ENCODE measurements at regions not wholly inside any gene's neighbourhood (a gene's known extent, or its start where the extent isn't known, plus 50 kb on each side); places are given as distances from the start of the nearest gene placed in this dataset.

DNA sequence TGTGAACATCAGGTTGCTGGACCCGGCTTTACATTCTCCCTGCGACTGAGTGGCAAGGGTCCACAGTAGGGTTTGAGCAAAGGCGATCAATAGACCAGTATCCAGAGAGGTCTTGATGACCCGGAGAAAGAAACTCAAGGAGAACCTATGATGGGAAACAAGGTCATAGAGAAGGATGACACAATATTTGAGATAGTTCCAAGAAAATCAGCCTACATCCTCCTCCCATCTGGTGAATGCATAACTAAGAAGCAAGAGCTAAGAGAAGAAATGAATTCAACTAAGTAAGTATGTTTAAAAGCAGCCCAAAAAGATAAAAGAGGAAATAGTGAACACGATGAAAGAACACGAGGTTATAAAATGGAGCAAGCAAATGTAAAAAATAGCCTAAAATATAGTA lies 166.3 kb downstream of the CD8B2 start:
- no peak for TF ChIP-seq ZNF274 (IDR thresholded peaks at IDR 0.05; ENCODE audit: low read depth, low read length)
- no peak overlapping the region for H3K4me3 ChIP-seq (ENCODE audit: low read length)

- no peak for TF ChIP-seq ZNF274 (IDR thresholded peaks at IDR 0.05; ENCODE audit: low read depth, low read length)
- H3K4me3 ChIP-seq (ENCODE audit: low read length), result no peak overlapping the region
Observed at GRCh38 chr2:106658616-106659015, 171.5 kb downstream of the CD8B2 start.

- no peak for TF ChIP-seq ZNF274 (IDR thresholded peaks at IDR 0.05; ENCODE audit: low read depth, low read length)
- H3K4me3 ChIP-seq (ENCODE audit: low read length), result no peak overlapping the region
Observed at GRCh38 chr2:106664669-106665068, 177.5 kb downstream of the CD8B2 start.

- TF ChIP-seq ZNF274 (IDR thresholded peaks at IDR 0.05; ENCODE audit: low read depth, low read length), result no peak
- H3K4me3 ChIP-seq (ENCODE audit: low read length), result no peak overlapping the region
Observed at GRCh38 chr2:106667478-106668070, 180.4 kb downstream of the CD8B2 start.

- TF ChIP-seq ZNF274 (IDR thresholded peaks at IDR 0.05; ENCODE audit: low read depth, low read length), result no peak
- H3K4me3 ChIP-seq (ENCODE audit: low read length), result no peak overlapping the region
Observed at GRCh38 chr2:106685180-106685897, 198.2 kb downstream of the CD8B2 start.

GRCh38 chr2:106686814-106687213 lies 199.2 kb downstream of the ST6GAL2 start:
- no peak for TF ChIP-seq ZNF274 (IDR thresholded peaks at IDR 0.05; ENCODE audit: low read depth, low read length)
- no peak overlapping the region for H3K4me3 ChIP-seq (ENCODE audit: low read length)

- no peak for TF ChIP-seq ZNF274 (IDR thresholded peaks at IDR 0.05; ENCODE audit: low read depth, low read length)
- no peak overlapping the region for H3K4me3 ChIP-seq (ENCODE audit: low read length)
Observed at GRCh38 chr2:106694964-106695470, 190.9 kb downstream of the ST6GAL2 start.

DNA sequence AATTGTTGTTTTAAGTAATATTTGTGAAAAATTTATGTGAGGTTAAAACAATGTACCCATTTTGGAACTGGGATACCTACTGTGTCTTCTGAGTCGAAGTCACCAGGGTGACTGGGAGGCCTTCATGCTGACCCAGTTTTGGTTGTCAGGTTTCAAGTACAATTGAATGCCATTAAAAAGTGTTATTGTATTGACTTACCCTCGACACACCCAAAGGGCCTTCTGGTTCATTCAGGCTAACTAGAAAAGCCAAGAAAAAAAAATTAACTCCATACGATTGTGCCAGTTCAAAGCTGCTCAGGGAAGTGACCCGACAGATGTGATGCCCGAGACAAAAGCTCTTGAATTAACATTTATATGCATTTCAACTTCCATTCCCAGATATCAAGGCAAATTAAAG lies 190.0 kb downstream of the ST6GAL2 start:
- TF ChIP-seq ZNF274 (IDR thresholded peaks at IDR 0.05; ENCODE audit: low read depth, low read length), result no peak
- H3K4me3 ChIP-seq (ENCODE audit: low read length), result no peak overlapping the region

DNA sequence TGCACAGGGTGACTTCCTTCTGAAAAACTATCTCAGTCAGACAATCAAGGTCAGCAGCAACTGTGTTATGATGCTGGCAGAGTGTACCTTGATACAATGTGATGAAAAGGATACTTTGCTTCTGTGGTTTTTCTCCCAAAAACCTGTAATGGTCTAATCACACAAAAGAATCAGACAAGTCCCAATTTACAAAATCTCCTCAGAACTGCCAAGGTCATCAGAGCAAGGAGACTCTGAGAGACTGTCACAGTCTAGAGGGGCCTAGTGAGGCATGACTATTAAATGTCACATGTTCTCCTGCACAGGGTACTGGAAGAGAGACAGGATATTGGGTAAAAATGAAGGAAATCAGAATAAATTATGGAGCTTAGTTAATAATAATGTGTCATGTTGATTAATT lies 185.4 kb downstream of the ST6GAL2 start:
- H3K4me3 ChIP-seq (ENCODE audit: low read length), result no peak overlapping the region
- no peak for TF ChIP-seq ZNF274 (IDR thresholded peaks at IDR 0.05; ENCODE audit: low read depth, low read length)

DNA sequence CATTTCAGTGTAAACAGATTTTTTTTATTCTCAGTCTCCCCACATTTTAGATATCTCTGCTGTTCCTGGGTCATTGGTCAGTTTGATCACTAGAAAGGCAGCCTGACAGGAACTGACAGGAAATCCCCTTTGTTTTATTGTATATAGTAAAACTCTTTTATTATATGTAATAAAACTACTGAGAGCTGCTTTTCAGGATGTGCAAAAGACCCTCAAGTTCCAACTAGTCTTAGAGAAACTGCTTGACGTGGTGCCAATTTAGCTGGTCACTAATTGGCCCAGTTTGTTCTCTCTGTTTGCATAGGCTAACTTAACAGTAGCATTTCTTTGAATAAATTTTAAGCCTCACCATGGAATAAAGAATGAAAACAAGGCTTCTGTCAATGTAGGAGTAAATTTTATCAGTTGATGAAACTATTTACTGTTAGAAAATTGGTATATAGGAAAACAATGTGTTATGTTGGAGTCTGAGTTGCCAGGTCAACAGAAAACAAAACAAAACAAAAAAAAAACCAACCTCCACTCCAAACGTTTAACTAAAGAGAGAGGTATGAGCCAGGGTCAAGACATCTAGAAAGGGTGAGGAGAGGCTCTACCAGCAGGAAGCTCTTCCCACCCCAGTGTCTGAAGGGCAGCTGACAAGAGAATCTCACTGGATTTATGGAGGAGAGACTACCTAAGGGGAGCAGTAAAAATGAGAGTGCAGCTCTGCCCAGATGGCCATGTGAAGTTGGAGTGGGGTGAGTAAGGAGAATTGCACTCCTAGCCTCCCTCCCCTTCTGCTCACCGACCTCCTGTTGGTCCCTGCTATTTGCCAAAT lies 184.6 kb downstream of the ST6GAL2 start:
- no peak for TF ChIP-seq ZNF274 (IDR thresholded peaks at IDR 0.05; ENCODE audit: low read depth, low read length)

GRCh38 chr2:106703161-106703560 lies 182.8 kb downstream of the ST6GAL2 start:
- H3K4me3 ChIP-seq (ENCODE audit: low read length), result no peak overlapping the region
- TF ChIP-seq ZNF274 (IDR thresholded peaks at IDR 0.05; ENCODE audit: low read depth, low read length), result no peak

More for the DNA sequence above, 184.6 kb downstream of the ST6GAL2 start:
- H3K4me3 ChIP-seq (ENCODE audit: low read length), result no peak overlapping the region

DNA sequence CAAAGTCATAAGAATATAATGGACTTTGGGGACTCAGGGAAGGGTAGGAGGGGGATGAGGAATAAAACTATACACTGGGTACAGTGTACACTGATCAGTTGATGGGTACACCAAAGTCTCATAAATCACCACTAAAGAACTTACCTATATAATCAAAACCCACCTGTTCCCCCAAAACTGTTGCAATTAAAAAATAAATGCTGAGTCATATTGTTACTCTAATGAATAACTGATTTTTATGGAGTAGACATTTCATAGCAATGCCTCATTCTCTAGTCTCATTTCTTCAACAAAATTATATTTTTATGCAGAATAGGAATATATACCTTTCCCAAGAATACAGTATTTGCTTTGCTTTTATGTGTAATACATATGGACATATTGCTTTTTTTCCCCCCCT lies 181.2 kb downstream of the ST6GAL2 start:
- H3K4me3 ChIP-seq (ENCODE audit: low read length), result no peak overlapping the region
- TF ChIP-seq ZNF274 (IDR thresholded peaks at IDR 0.05; ENCODE audit: low read depth, low read length), result no peak

DNA sequence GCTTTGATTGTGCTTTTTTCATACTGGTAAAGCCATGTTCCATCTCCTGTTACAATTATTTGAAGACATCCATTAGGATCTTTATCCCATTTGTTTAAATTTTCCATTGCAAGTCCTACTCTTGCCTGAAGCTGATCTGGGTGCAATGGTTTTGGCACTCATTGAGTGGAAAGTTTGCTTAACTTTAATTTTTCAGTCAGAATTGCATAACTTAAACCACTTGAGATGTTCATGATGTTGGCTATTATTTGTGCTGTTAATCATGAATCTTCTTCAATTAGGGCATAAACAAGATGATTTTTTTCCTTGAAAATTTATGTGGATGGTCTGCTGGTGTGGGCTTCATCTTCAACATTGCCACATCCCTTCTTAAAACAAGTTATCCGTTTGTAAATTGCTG lies 180.1 kb downstream of the ST6GAL2 start:
- TF ChIP-seq ZNF274 (IDR thresholded peaks at IDR 0.05; ENCODE audit: low read depth, low read length), result no peak
- no peak overlapping the region for H3K4me3 ChIP-seq (ENCODE audit: low read length)

DNA sequence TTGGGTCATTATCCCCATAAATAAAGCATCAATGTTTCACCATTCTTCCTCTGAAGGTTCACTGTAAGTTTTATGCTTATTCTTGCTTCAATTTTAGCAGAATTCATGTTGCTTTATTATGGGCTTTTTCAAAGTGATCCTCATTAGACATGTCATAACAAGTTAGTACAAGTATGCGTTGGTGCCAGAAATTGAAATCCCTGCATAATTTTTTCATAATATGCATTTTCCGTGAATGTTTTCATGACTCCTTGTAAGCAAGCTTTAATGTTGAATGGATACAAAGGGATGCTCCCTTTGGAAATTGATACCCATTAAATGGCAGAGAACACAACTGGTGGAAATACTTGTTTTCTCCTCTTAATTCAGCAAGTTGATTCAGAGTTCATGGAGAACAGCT lies 179.7 kb downstream of the ST6GAL2 start:
- no peak for TF ChIP-seq ZNF274 (IDR thresholded peaks at IDR 0.05; ENCODE audit: low read depth, low read length)
- H3K4me3 ChIP-seq (ENCODE audit: low read length), result no peak overlapping the region

DNA sequence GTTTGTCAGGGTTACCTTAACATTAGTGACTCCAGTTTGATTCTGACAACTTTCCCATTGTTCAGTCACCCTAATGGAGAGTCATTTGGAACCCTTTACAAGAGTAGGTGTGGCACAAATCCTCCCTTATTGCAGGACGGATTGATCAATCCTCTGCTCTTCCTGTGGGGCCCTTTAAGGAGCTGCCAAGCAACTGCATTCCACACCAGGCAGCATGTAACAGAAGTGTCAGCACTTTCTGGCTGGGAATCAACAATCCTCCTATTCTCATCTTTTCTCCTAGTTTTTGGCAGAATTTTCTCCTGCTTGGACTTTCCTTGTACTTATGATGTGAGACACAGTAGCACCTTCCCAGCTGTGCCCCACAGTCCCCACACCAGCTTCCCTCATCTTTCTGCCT lies 177.8 kb downstream of the ST6GAL2 start:
- TF ChIP-seq ZNF274 (IDR thresholded peaks at IDR 0.05; ENCODE audit: low read depth, low read length), result no peak
- no peak overlapping the region for H3K4me3 ChIP-seq (ENCODE audit: low read length)
